ENCODE measurements at regions not wholly inside any gene's neighbourhood (a gene's known extent, or its start where the extent isn't known, plus 50 kb on each side); places are given as distances from the start of the nearest gene placed in this dataset.

GRCh38 chr14:101120641-101121507 is 217.4 kb upstream of the RTL1 start:
- intact Hi-C loops (cut with micrococcal nuclease; ENCODE audit: unreplicated experiment): no loop called here
- ATAC-seq (no peak), DNase-seq (ENCODE audit: low read depth, low spot score) (no peak)
- Histone ChIP-seq H3K4me1 (ENCODE audit: control insufficient read depth, insufficient read depth, low read length) (no peaks in the 10 kb centered on the region), H3K27me3 (ENCODE audit: control insufficient read depth, insufficient read depth, low read length) (no peaks in the 10 kb centered on the region), H3K36me3 (ENCODE audit: control insufficient read depth, insufficient read depth, low read length) (no peaks in the 10 kb centered on the region), H3K4me3 (ENCODE audit: low read depth in 2 of 2, low read length in 2 of 2) (no peak overlapping the region), H3K27ac (ENCODE audit: low read length) (no peak overlapping the region), H3K9me3 (ENCODE audit: control insufficient read depth, insufficient read depth, low read depth, low read length) (no peaks in the 10 kb centered on the region)
- in situ Hi-C loops (cut with HindIII; ENCODE audit: low pct_unique_long_range_greater_than_20kb, low sequenced_read_pairs): no loop called here
- ChIA-PET POLR2A (no interaction called here), CTCF (no interaction called here)
- no peak for TF ChIP-seq SIN3A (IDR thresholded peaks at IDR 0.05; ENCODE audit: borderline replicate concordance, insufficient read depth, low read depth, low read length)
- no peak for TF ChIP-seq REST (IDR thresholded peaks at IDR 0.05; ENCODE audit: insufficient read depth in 1 of 2, low read depth in 2 of 2, low read length in 1 of 2)
- TF ChIP-seq TCF7L2 (IDR thresholded peaks at IDR 0.05; ENCODE audit: low read depth, low read length): no peak
- TF ChIP-seq CTCF (IDR thresholded peaks at IDR 0.05): no peak
- no peak for TF ChIP-seq POLR2AphosphoS5 (IDR thresholded peaks at IDR 0.05; ENCODE audit: low read depth, low read length)
- no TSS peak for BruUV-seq (replicated peaks)

- Histone ChIP-seq H3K4me3 (ENCODE audit: low read depth in 2 of 2, low read length in 2 of 2) (no peak overlapping the region), H3K9me3 (ENCODE audit: control insufficient read depth, insufficient read depth, low read depth, low read length) (no peaks in the 10 kb centered on the region), H3K27me3 (ENCODE audit: control insufficient read depth, insufficient read depth, low read length) (no peaks in the 10 kb centered on the region), H3K36me3 (ENCODE audit: control insufficient read depth, insufficient read depth, low read length) (no peaks in the 10 kb centered on the region), H3K27ac (ENCODE audit: low read length) (no peak overlapping the region), H3K4me1 (ENCODE audit: control insufficient read depth, insufficient read depth, low read length) (no peaks in the 10 kb centered on the region)
- TF ChIP-seq POLR2AphosphoS5 (IDR thresholded peaks at IDR 0.05; ENCODE audit: low read depth, low read length): no peak
- no peak for TF ChIP-seq REST (IDR thresholded peaks at IDR 0.05; ENCODE audit: insufficient read depth in 1 of 2, low read depth in 2 of 2, low read length in 1 of 2)
- no peak for TF ChIP-seq TCF7L2 (IDR thresholded peaks at IDR 0.05; ENCODE audit: low read depth, low read length)
- no peak for TF ChIP-seq CTCF (IDR thresholded peaks at IDR 0.05)
- no peak for TF ChIP-seq SIN3A (IDR thresholded peaks at IDR 0.05; ENCODE audit: borderline replicate concordance, insufficient read depth, low read depth, low read length)
- in situ Hi-C loops (cut with HindIII; ENCODE audit: low pct_unique_long_range_greater_than_20kb, low sequenced_read_pairs) (no loop called here), intact Hi-C loops (cut with micrococcal nuclease; ENCODE audit: unreplicated experiment) (no loop called here)
- POLR2A ChIA-PET: no interaction called here
- DNase-seq (ENCODE audit: low read depth, low spot score): no peak
- CTCF ChIA-PET: no interaction called here
- no TSS peak for BruUV-seq (replicated peaks)
- ATAC-seq: no peak
Measured at GRCh38 chr14:101121508-101122139, 218.1 kb upstream of the RTL1 start.

Measured in Panc1 (cell line).